Cardiac fibroblast (primary cell): ENCODE measurements at regions not wholly inside any gene's neighbourhood (a gene's known extent, or its start where the extent isn't known, plus 50 kb on each side); places are given as distances from the start of the nearest gene placed in this dataset.
A peak's percentile ranks its signal among the peaks of the same experiment; 100 is the strongest.

Source experiments
- DNase-seq, 2 donors: peaks; one replicate each; pipeline versions ENCODE4 v3.0.0 to v3.0.0-alpha.2; 2010; ENCODE audit warnings: low read depth in 2 of 2
- H3K4me3 ChIP-seq, 2 donors: replicated peaks in 1 of 2; 1 replicate in 1 of 2; 2 replicates in 1 of 2; pipeline ENCODE4 v1.5.1; 2011; ENCODE audit warnings: low read depth in 2 of 2, low read length in 2 of 2, mild to moderate bottlenecking in 2 of 2, moderate library complexity in 1 of 2
- CTCF ChIP-seq: IDR thresholded peaks from one replicate; pipeline ENCODE4 v1.5.1; 2011; ENCODE audit warnings: low read depth, mild to moderate bottlenecking, low read length, inconsistent platforms

- TF ChIP-seq CTCF = no peak
- no peak for DNase-seq
- H3K4me3 ChIP-seq = no peak overlapping the region
Observed at GRCh38 chr5:125176005-125176390, 429.6 kb upstream of the ZNF608 start.

DNA sequence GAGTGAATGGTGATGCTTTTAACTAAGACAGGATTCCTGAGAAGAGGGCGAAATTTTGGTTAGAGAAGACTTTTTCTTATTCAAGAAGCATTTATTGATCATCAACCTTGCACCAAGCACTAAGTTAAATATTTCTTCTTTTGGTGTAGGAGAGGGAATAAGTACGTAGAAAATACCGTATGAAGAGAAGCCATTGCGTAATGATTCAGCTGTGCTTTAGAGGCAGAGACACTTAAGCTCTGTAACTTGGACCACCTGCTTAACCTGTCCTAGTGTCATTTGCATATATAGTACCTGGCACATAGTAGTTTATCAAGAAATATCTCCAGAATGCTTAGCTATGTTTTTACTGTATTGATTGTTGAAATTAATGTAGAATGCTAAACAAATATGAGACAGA is 430.9 kb upstream of the ZNF608 start:
- DNase-seq = no peak
- no peak for TF ChIP-seq CTCF
- H3K4me3 ChIP-seq = no peak overlapping the region

GRCh38 chr5:125179612-125180011 is 433.2 kb upstream of the ZNF608 start:
- no peak for TF ChIP-seq CTCF
- no peak overlapping the region for H3K4me3 ChIP-seq
- no peak for DNase-seq

- TF ChIP-seq CTCF = no peak
- H3K4me3 ChIP-seq = no peak overlapping the region
- DNase-seq = peak; percentile 47 to 49
Observed at GRCh38 chr5:125180231-125180829, 433.9 kb upstream of the ZNF608 start.

DNA sequence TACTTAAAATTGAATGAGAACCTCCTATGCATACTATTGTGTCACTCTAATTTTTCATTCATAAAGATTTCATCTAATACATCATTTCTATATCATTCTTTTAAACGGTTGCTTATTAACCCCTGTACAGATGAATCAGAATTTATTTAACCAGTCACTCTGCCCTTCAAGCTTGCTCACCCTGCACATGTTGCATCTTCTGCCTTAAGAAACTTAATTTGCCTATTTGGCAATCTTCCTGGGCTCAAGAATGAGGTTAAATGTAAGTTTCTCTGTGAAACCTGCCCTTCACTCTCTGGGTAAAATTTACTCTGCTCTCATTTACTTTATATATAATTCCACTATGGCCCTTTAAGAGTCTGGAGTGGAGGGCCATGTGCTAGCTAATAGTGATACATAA is 434.7 kb upstream of the ZNF608 start:
- no peak for TF ChIP-seq CTCF

DNA sequence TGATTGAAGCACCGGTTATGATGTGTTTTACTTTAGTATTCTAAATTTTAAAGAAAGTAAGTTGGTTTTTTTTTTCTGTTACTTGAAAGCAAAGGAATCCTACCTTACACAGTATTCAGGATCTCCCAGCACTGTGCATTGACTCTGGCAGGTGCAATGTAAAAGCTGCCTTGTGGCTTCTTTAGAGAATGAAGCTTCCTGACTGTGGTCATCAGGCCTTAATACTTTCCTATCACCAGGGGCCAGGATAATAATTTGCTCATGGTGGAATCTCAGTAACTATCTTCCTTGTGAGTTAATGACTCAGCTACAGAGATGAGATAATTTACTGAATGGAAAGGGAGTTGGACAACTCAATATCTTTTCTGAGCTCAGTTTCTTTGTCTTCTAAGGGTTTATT is 435.5 kb upstream of the ZNF608 start:
- H3K4me3 ChIP-seq = no peak overlapping the region
- TF ChIP-seq CTCF = no peak
- no peak for DNase-seq

More for the DNA sequence above, 434.7 kb upstream of the ZNF608 start:
- DNase-seq = no peak
- no peak overlapping the region for H3K4me3 ChIP-seq

DNA sequence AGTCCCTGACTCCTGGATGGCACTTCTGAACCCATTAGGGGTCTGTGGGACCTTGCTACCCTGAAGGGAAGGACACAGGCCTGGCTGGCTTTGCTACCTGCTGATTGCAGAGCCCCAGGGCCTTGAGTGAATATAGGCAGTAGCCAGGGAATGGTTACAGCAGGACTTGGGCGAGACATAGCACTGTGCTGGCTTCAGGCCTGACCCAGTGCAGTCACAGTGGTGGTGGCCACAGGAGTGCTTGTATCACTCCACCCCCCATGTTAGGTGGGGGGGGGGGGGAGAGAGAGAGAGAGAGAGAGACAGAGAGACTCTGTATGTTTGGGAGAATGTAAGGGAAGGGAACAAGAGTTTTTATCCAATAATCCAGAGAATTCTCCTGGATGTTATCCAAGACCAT is 439.3 kb upstream of the ZNF608 start:
- no peak overlapping the region for H3K4me3 ChIP-seq
- TF ChIP-seq CTCF = no peak
- no peak for DNase-seq
